CD4-positive, alpha-beta T cell (primary cell): ENCODE measurements at regions not wholly inside any gene's neighbourhood (a gene's known extent, or its start where the extent isn't known, plus 50 kb on each side); places are given as distances from the start of the nearest gene placed in this dataset.

Experiments
- ATAC-seq: fragments of 200-7000 bp; cut with Tn5 transposase; one replicate; pipeline ENCODE4 v1.10.0; 2022; ENCODE audit warnings: mild to moderate bottlenecking; ENCODE audit not compliant: poor library complexity
- CTCF ChIA-PET: fragments of 350-600 bp; sonication (Branson Sonifier 250); formaldehyde crosslinking; loops from one replicate; lab custom pipeline; 2021; ENCODE audit warnings: antibody characterized with exemption, inconsistent platforms; lab: Charles Lee
- POLR2A ChIA-PET: fragments of 350-600 bp; sonication (Branson Sonifier 250); formaldehyde crosslinking; loops from one replicate; lab custom pipeline; 2021; ENCODE audit warnings: antibody characterized with exemption, inconsistent platforms; lab: Charles Lee
- DNase-seq, 14 experiments: peaks; one replicate each; pipeline ENCODE4 v3.0.0-alpha.2; 2013 to 2020; ENCODE audit warnings: mixed read lengths in 2 of 14
- H3K27ac ChIP-seq, 2 donors: one replicate each; pipeline versions ENCODE4 v1.5.1 to v1.7.0; 2013; ENCODE audit warnings: low read length in 2 of 2, low read depth in 1 of 2, mild to moderate bottlenecking in 1 of 2
- H3K27me3 ChIP-seq, 2 experiments: 1 replicate in 1 of 2; 2 replicates in 1 of 2; pipeline versions ENCODE4 v1.6.1 to v1.7.0; 2013; ENCODE audit warnings: low read length in 2 of 2, control low read depth in 1 of 2, mild to moderate bottlenecking in 1 of 2, moderate library complexity in 1 of 2; ENCODE audit not compliant: insufficient read depth in 2 of 2, control insufficient read depth in 1 of 2
- H3K36me3 ChIP-seq: one replicate; pipeline ENCODE4 v1.6.1; 2013; ENCODE audit warnings: low read length, control low read depth; ENCODE audit not compliant: insufficient read depth
- H3K4me1 ChIP-seq: one replicate; pipeline ENCODE4 v1.6.1; 2013; ENCODE audit warnings: low read length, control low read depth; ENCODE audit not compliant: insufficient read depth
- H3K4me3 ChIP-seq: one replicate; pipeline ENCODE4 v1.5.1; 2013; ENCODE audit warnings: mild to moderate bottlenecking, low read length, moderate library complexity
- H3K9me3 ChIP-seq, 2 experiments: 1 replicate in 1 of 2; 2 replicates in 1 of 2; pipeline versions ENCODE4 v1.6.1 to v1.7.0; 2013; ENCODE audit warnings: low read length in 2 of 2, mild to moderate bottlenecking in 2 of 2, control low read depth in 1 of 2, moderate library complexity in 1 of 2; ENCODE audit not compliant: control insufficient read depth in 1 of 2, insufficient read depth in 1 of 2
- H3K27ac Mint-ChIP-seq: one replicate; pipeline ENCODE4 v1.8.0; 2020; ENCODE audit warnings: mixed read lengths
- H3K27me3 Mint-ChIP-seq: one replicate; pipeline ENCODE4 v1.8.0; 2021; ENCODE audit warnings: mixed read lengths
- H3K36me3 Mint-ChIP-seq: one replicate; pipeline ENCODE4 v1.8.0; 2021; ENCODE audit warnings: low read depth, mixed read lengths
- H3K4me1 Mint-ChIP-seq: one replicate; pipeline ENCODE4 v1.8.0; 2021; ENCODE audit warnings: low read depth, mixed read lengths
- H3K4me3 Mint-ChIP-seq: one replicate; pipeline ENCODE4 v1.8.0; 2020; ENCODE audit warnings: mild to moderate bottlenecking, mixed read lengths
- H3K9me3 Mint-ChIP-seq: one replicate; pipeline ENCODE4 v1.8.0; 2020; ENCODE audit warnings: mixed read lengths
- intact Hi-C, 2 experiments: fragments of 100-400 bp; cut with DNase I in 1 of 2; cut with micrococcal nuclease in 1 of 2; formaldehyde crosslinking; loops; one replicate each; pipeline versions ENCODE4 v1.15.1 to v1.9.0; 2023 to 2025; cut with DNase I, micrococcal nuclease
- TF ChIP-seq, protein P1 (sequence below): fragments of 200-600 bp; IDR thresholded peaks from one replicate; pipeline ENCODE4 v1.8.0; 2022; ENCODE audit warnings: antibody characterized with exemption, mild to moderate bottlenecking

DNA sequence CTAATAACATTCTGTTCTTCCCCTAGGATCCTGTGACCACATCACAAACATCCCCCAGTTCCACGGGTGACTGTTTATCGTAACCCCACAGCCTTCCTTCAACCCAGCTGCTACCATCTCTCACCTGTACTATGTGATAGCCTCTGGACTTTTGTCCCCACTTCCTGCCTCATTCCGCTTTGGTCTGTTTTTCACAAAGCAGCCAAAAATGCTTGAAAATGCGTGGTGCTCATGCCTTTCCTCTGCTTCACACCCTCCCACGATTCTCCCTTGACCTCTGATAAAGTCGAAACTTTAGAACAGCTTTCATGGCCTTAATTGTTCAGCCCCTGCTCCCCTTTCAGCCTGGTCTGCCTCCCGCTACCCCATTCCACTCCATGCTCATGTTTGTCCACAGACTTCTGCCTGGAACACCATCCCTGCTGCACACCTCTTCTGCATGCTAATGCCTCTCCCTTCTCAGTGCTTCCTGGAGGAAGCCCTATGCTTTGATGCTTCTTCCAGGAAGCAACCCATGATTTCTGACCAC, 165.6 kb downstream of the PLPP3 start:
- Mint-ChIP-seq H3K27me3 (no peaks in the 10 kb centered on the region), H3K36me3 (no peaks in the 10 kb centered on the region), H3K4me1 (no peaks in the 10 kb centered on the region), H3K9me3 (no peaks in the 10 kb centered on the region), H3K4me3 (no peak overlapping the region), H3K27ac (no peak overlapping the region)
- POLR2A ChIA-PET, result no interaction called here
- Histone ChIP-seq H3K4me3 (no peak overlapping the region), H3K9me3 (peaks cover 0 to 9% of the 10 kb centered on the region in 2 experiments), H3K36me3 (no peaks in the 10 kb centered on the region), H3K27me3 (no peaks in the 10 kb centered on the region), H3K4me1 (no peaks in the 10 kb centered on the region), H3K27ac (no peak overlapping the region)
- DNase-seq (no peak), ATAC-seq (no peak)
- CTCF ChIA-PET, result no interaction called here
- TF ChIP-seq, protein P1, sequence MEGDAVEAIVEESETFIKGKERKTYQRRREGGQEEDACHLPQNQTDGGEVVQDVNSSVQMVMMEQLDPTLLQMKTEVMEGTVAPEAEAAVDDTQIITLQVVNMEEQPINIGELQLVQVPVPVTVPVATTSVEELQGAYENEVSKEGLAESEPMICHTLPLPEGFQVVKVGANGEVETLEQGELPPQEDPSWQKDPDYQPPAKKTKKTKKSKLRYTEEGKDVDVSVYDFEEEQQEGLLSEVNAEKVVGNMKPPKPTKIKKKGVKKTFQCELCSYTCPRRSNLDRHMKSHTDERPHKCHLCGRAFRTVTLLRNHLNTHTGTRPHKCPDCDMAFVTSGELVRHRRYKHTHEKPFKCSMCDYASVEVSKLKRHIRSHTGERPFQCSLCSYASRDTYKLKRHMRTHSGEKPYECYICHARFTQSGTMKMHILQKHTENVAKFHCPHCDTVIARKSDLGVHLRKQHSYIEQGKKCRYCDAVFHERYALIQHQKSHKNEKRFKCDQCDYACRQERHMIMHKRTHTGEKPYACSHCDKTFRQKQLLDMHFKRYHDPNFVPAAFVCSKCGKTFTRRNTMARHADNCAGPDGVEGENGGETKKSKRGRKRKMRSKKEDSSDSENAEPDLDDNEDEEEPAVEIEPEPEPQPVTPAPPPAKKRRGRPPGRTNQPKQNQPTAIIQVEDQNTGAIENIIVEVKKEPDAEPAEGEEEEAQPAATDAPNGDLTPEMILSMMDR, result no peak
- intact Hi-C loops, result no loop called here

DNA sequence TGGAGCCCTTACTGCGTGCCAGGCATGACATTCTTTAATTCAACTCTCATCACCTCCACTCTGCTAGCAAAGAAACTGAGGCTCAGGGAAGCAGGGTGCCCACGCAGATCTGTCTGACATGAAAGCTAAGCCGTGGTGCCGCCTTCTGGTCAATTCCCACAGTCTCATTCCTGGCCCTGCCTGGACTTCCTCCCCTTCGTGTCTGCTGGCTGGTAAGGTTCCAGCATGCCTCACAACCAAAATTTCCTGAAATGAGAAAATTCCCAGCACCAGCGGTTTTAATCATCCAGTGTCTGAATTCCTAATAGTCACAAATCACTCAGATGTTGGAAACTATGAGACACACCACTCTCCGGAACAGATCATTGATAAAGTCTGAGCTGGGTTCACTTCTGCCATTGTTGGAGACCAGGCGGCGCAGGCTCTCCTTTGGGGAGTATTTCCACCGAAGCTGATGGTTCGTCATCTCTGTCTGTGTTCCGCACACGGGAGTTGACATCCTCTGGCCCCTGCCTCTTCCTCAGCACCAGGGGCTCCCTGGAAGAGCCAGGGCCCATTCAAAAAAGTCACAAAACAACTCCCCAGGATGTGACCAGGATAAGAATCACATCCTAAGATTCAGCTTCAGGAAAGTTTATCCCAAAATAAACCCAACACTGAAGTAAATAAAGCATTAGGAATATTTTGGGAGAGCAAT, 167.7 kb downstream of the PLPP3 start:
- Histone ChIP-seq H3K9me3 (peaks cover 0 to 4% of the 10 kb centered on the region in 2 experiments), H3K27ac (no peak overlapping the region), H3K4me1 (no peaks in the 10 kb centered on the region), H3K36me3 (no peaks in the 10 kb centered on the region), H3K4me3 (no peak overlapping the region), H3K27me3 (no peaks in the 10 kb centered on the region)
- TF ChIP-seq, protein P1, result no peak
- intact Hi-C loops, result no loop called here
- ATAC-seq, result no peak
- ChIA-PET CTCF (no interaction called here), POLR2A (no interaction called here)
- Mint-ChIP-seq H3K4me1 (no peaks in the 10 kb centered on the region), H3K9me3 (no peaks in the 10 kb centered on the region), H3K27ac (no peak overlapping the region), H3K36me3 (no peaks in the 10 kb centered on the region), H3K27me3 (no peaks in the 10 kb centered on the region), H3K4me3 (no peak overlapping the region)
- DNase-seq, result no peak

DNA sequence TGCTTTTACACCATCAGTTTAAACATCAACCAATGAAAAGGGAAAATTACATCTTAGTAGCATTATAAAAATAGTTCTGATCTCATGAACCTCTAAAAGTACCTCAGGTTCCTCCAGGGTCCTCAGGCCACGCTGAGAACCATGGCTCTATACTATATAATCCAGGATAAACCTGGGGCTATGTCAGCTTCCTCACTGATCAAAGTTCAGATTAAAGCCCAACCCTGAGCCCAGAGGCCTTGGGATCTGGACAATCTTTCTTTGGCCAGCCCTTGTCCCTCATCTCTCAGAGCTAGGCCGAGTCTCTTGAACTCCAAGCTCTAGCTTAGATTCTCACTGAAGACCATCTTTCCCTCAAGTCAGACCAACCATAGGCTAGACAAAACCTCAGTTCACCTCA, 168.3 kb downstream of the PLPP3 start:
- Histone ChIP-seq H3K27ac (no peak overlapping the region), H3K4me3 (no peak overlapping the region), H3K4me1 (no peaks in the 10 kb centered on the region), H3K36me3 (no peaks in the 10 kb centered on the region), H3K27me3 (no peaks in the 10 kb centered on the region), H3K9me3 (peaks cover 0 to 3% of the 10 kb centered on the region in 2 experiments)
- CTCF ChIA-PET, result no interaction called here
- Mint-ChIP-seq H3K4me1 (no peaks in the 10 kb centered on the region), H3K36me3 (no peaks in the 10 kb centered on the region), H3K27ac (no peak overlapping the region), H3K27me3 (no peaks in the 10 kb centered on the region), H3K9me3 (no peaks in the 10 kb centered on the region), H3K4me3 (no peak overlapping the region)
- no peak for ATAC-seq
- POLR2A ChIA-PET, result no interaction called here
- intact Hi-C loops, result no loop called here
- DNase-seq, result no peak
- TF ChIP-seq, protein P1, result no peak
